ENCODE measurements at regions not wholly inside any gene's neighbourhood (a gene's known extent, or its start where the extent isn't known, plus 50 kb on each side); places are given as distances from the start of the nearest gene placed in this dataset.
"Not testable (repeated sequence)": the region's sequence is repeated elsewhere in the genome, so short reads cannot be mapped to it uniquely, and the experiment has no call there.

GRCh38 chr4:85153221-85153620, 186.7 kb upstream of the WDFY3 start:
- DNase-seq (ENCODE audit: extremely low read depth, low read depth), result no peak

- no peak for DNase-seq (ENCODE audit: extremely low read depth, low read depth)
These were observed 188.1 kb upstream of the WDFY3 start for GRCh38 chr4:85154591-85154990.

- no peak for DNase-seq (ENCODE audit: extremely low read depth, low read depth)
These were observed 199.3 kb upstream of the WDFY3 start for GRCh38 chr4:85165808-85166207.

GRCh38 chr4:85166318-85166717, 199.8 kb upstream of the WDFY3 start:
- DNase-seq (ENCODE audit: extremely low read depth, low read depth), result no peak

GRCh38 chr4:85168234-85168834, 201.8 kb upstream of the WDFY3 start:
- DNase-seq (ENCODE audit: extremely low read depth, low read depth), result no peak

GRCh38 chr4:85170241-85170640, 203.8 kb upstream of the WDFY3 start:
- no peak for DNase-seq (ENCODE audit: extremely low read depth, low read depth)

GRCh38 chr4:85175190-85175589, 208.7 kb upstream of the WDFY3 start:
- no peak for DNase-seq (ENCODE audit: extremely low read depth, low read depth)

- DNase-seq (ENCODE audit: extremely low read depth, low read depth), result no peak
These were observed 210.6 kb upstream of the WDFY3 start for GRCh38 chr4:85177092-85177491.

GRCh38 chr4:85177679-85178078, 211.2 kb upstream of the WDFY3 start:
- no peak for DNase-seq (ENCODE audit: extremely low read depth, low read depth)

GRCh38 chr4:85180533-85180932, 214.0 kb upstream of the WDFY3 start:
- DNase-seq (ENCODE audit: extremely low read depth, low read depth), result no peak

- DNase-seq (ENCODE audit: extremely low read depth, low read depth), result no peak
These were observed 220.6 kb upstream of the WDFY3 start for GRCh38 chr4:85187106-85187505.

GRCh38 chr4:85196015-85196414, 229.5 kb upstream of the WDFY3 start:
- DNase-seq (ENCODE audit: extremely low read depth, low read depth), result peak; percentile 33

- DNase-seq (ENCODE audit: extremely low read depth, low read depth), result no peak
These were observed 233.6 kb upstream of the WDFY3 start for GRCh38 chr4:85200106-85200505.

GRCh38 chr4:85209161-85209560, 242.7 kb upstream of the WDFY3 start:
- DNase-seq (ENCODE audit: extremely low read depth, low read depth), result no peak

- no peak for DNase-seq (ENCODE audit: extremely low read depth, low read depth)
These were observed 243.9 kb upstream of the WDFY3 start for GRCh38 chr4:85210353-85210752.

- DNase-seq (ENCODE audit: extremely low read depth, low read depth), result not testable (repeated sequence)
These were observed 250.1 kb upstream of the WDFY3 start for GRCh38 chr4:85216571-85216970.

- no peak for DNase-seq (ENCODE audit: extremely low read depth, low read depth)
These were observed 252.3 kb upstream of the WDFY3 start for GRCh38 chr4:85218756-85219155.

GRCh38 chr4:85221606-85222005, 253.3 kb upstream of the ARHGAP24 start:
- no peak for DNase-seq (ENCODE audit: extremely low read depth, low read depth)

- no peak for DNase-seq (ENCODE audit: extremely low read depth, low read depth)
These were observed 252.4 kb upstream of the ARHGAP24 start for GRCh38 chr4:85222561-85222960.

GRCh38 chr4:85228264-85228663, 246.7 kb upstream of the ARHGAP24 start:
- DNase-seq (ENCODE audit: extremely low read depth, low read depth), result no peak

- no peak for DNase-seq (ENCODE audit: extremely low read depth, low read depth)
These were observed 241.4 kb upstream of the ARHGAP24 start for GRCh38 chr4:85233516-85233915.

GRCh38 chr4:85243857-85244256, 231.1 kb upstream of the ARHGAP24 start:
- DNase-seq (ENCODE audit: extremely low read depth, low read depth), result no peak

- no peak for DNase-seq (ENCODE audit: extremely low read depth, low read depth)
These were observed 230.3 kb upstream of the ARHGAP24 start for GRCh38 chr4:85244638-85245037.

Data from NCI-H460 (cell line).